Neutrophil (primary cell): ENCODE measurements at regions not wholly inside any gene's neighbourhood (a gene's known extent, or its start where the extent isn't known, plus 50 kb on each side); places are given as distances from the start of the nearest gene placed in this dataset.

Experiments
- H3K27ac ChIP-seq: fragments of 200-600 bp; sonication (generic); 2 replicates; pipeline ENCODE4 v1.5.1; 2016; ENCODE audit warnings: mild to moderate bottlenecking, moderate library complexity
- H3K27me3 ChIP-seq: fragments of 200-600 bp; sonication (generic); 2 replicates; pipeline ENCODE4 v1.6.0; 2016; ENCODE audit warnings: mild to moderate bottlenecking
- H3K36me3 ChIP-seq: fragments of 200-600 bp; sonication (generic); 2 replicates; pipeline ENCODE4 v1.5.1; 2017
- H3K4me1 ChIP-seq, 2 experiments: fragments of 200-600 bp in 1 of 2; sonication (generic) in 1 of 2; 1 replicate in 1 of 2; 2 replicates in 1 of 2; pipeline versions ENCODE4 v1.5.1 to v1.6.1; 2013 to 2016; ENCODE audit warnings: low read depth in 1 of 2, low read length in 1 of 2, mild to moderate bottlenecking in 1 of 2, moderate library complexity in 1 of 2; ENCODE audit not compliant: control insufficient read depth in 1 of 2, insufficient read depth in 1 of 2
- H3K4me3 ChIP-seq, 2 experiments: fragments of 200-600 bp in 1 of 2; sonication (generic) in 1 of 2; 1 replicate in 1 of 2; 2 replicates in 1 of 2; pipeline ENCODE4 v1.5.1; 2013 to 2016; ENCODE audit warnings: low read depth in 1 of 2, low read length in 1 of 2, mild to moderate bottlenecking in 1 of 2, moderate library complexity in 1 of 2
- H3K9me3 ChIP-seq: fragments of 200-600 bp; sonication (generic); 2 replicates; pipeline ENCODE4 v1.5.1; 2016
- CTCF ChIP-seq: fragments of 200-600 bp; sonication (generic); IDR thresholded peaks from 2 replicates; pipeline ENCODE4 v1.5.1; 2016; ENCODE audit warnings: antibody characterized with exemption

DNA sequence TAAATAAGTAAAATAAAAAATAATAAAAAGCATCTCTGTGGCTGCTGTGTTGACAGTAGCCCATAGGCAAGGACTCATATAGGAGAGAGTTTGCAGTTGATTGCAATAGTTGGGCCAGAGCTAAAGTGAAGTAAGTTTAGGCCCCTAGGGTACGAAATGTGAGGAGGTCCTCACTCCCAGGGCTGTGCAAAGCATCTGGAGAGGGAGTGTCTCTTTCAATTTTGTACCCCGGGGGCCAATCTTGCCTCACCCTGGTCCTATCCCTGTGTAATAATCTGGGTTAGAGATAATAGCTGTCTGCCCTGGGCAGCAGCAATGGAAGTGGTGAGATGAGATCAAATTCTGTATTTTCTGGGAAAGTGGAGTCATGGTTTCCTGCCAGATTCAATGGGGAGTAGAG lies 365.7 kb downstream of the GATA3 start:
- no peaks in the 10 kb centered on the region for H3K4me1 ChIP-seq
- H3K27me3 ChIP-seq = no peaks in the 10 kb centered on the region
- H3K36me3 ChIP-seq = no peaks in the 10 kb centered on the region
- no peak overlapping the region for H3K4me3 ChIP-seq
- H3K9me3 ChIP-seq = no peaks in the 10 kb centered on the region
- H3K27ac ChIP-seq = no peak overlapping the region
- no peak for TF ChIP-seq CTCF

DNA sequence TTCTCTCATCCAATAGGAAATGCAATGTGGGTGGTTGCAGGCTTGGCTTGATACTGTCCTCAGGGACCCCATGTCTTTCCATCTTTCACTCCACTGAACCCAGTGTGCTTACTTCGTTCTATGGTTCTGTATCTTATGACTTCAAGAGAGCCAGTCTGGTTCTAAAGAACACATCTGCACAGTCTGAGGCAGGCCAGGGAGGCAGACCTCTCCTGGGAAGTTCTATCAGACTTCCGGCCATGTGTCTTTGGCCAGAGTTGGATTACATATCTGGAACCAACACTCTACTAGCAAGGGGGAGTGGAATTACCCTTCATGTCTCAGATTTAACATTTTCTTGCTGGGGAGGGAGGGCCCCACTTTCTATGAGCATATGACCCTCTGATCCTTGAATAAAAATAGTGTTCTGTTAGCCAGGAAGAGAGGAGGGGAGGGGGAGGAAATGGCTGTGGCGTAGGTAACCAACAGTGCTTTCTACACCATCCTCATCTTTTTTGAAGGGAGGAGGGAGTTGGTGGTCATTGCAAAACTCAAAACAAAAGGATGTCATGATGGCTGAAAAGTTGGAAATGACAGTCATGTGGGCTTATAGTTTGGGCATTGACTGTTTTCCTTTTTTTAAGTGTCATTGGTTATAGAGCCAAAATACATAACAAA lies 370.2 kb downstream of the GATA3 start:
- Histone ChIP-seq H3K4me1 (no peaks in the 10 kb centered on the region), H3K36me3 (no peaks in the 10 kb centered on the region), H3K9me3 (no peaks in the 10 kb centered on the region), H3K4me3 (no peak overlapping the region), H3K27me3 (no peaks in the 10 kb centered on the region), H3K27ac (no peak overlapping the region)
- TF ChIP-seq CTCF = no peak

- TF ChIP-seq CTCF = no peak
- H3K4me3 ChIP-seq = no peak overlapping the region
- no peaks in the 10 kb centered on the region for H3K27me3 ChIP-seq
- H3K27ac ChIP-seq = no peak overlapping the region
- H3K9me3 ChIP-seq = no peaks in the 10 kb centered on the region
- no peaks in the 10 kb centered on the region for H3K36me3 ChIP-seq
- no peaks in the 10 kb centered on the region for H3K4me1 ChIP-seq
Measured at GRCh38 chr10:8428654-8429053, 374.2 kb downstream of the GATA3 start.

GRCh38 chr10:8430321-8430720 lies 375.8 kb downstream of the GATA3 start:
- H3K9me3 ChIP-seq = no peaks in the 10 kb centered on the region
- H3K4me3 ChIP-seq = no peak overlapping the region
- no peak for TF ChIP-seq CTCF
- no peaks in the 10 kb centered on the region for H3K4me1 ChIP-seq
- no peaks in the 10 kb centered on the region for H3K27me3 ChIP-seq
- no peak overlapping the region for H3K27ac ChIP-seq
- no peaks in the 10 kb centered on the region for H3K36me3 ChIP-seq

DNA sequence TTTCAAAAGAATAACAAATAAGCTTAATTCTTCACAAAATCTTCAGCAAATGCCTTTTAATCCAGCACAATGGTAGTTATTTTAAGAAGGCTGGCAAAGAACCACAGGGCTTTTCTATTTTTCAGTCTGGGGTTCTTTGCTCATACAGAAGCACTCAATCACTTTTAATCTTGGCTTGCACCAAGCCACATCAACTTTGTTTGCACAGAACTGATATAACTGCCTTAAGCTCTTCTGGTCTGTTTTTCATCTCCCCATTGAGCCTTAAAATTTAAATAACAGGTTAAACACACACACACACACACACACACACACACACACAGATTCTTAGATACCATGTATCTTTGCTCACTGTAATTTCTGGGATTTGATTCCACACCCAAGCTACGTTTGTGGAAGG lies 377.0 kb downstream of the GATA3 start:
- H3K4me3 ChIP-seq = no peak overlapping the region
- no peaks in the 10 kb centered on the region for H3K36me3 ChIP-seq
- H3K27me3 ChIP-seq = no peaks in the 10 kb centered on the region
- no peaks in the 10 kb centered on the region for H3K4me1 ChIP-seq
- H3K27ac ChIP-seq = no peak overlapping the region
- H3K9me3 ChIP-seq = no peaks in the 10 kb centered on the region
- no peak for TF ChIP-seq CTCF
